ENCODE measurements at regions not wholly inside any gene's neighbourhood (a gene's known extent, or its start where the extent isn't known, plus 50 kb on each side); places are given as distances from the start of the nearest gene placed in this dataset.

DNA sequence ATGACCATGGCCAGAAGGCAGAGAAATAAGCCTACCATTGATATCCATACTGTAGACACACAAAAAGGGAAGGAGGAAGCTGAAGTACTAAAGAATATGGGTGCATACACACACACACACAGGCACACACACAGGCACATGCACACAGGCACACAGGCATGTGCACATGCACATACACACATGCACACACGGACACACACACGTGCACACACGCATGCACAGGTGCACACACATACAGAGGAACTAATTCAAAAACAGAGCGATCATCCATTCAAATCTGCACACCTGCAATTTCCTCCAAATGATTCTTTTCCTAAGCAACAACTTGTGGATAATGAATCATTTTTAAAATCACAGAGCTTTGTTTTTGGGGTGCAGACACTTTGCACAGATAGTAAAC is 166.7 kb upstream of the ADARB2 start:
- TF ChIP-seq, protein P1, sequence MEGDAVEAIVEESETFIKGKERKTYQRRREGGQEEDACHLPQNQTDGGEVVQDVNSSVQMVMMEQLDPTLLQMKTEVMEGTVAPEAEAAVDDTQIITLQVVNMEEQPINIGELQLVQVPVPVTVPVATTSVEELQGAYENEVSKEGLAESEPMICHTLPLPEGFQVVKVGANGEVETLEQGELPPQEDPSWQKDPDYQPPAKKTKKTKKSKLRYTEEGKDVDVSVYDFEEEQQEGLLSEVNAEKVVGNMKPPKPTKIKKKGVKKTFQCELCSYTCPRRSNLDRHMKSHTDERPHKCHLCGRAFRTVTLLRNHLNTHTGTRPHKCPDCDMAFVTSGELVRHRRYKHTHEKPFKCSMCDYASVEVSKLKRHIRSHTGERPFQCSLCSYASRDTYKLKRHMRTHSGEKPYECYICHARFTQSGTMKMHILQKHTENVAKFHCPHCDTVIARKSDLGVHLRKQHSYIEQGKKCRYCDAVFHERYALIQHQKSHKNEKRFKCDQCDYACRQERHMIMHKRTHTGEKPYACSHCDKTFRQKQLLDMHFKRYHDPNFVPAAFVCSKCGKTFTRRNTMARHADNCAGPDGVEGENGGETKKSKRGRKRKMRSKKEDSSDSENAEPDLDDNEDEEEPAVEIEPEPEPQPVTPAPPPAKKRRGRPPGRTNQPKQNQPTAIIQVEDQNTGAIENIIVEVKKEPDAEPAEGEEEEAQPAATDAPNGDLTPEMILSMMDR (IDR thresholded peaks at IDR 0.05; ENCODE audit: low read depth, low read length, missing input control): no peak
- TF ChIP-seq JUND (IDR thresholded peaks at IDR 0.05) (no peak), TAF1 (conservative IDR thresholded peaks at IDR 0.05) (no peak), FOXA1 (IDR thresholded peaks at IDR 0.05) (no peak), SP1 (IDR thresholded peaks at IDR 0.05) (no peak), YY1 (IDR thresholded peaks at IDR 0.05) (no peak), EGR1 (IDR thresholded peaks at IDR 0.05; ENCODE audit: low read depth in 2 of 2) (no peak), GABPA (IDR thresholded peaks at IDR 0.05 in 1 of 2, conservative IDR thresholded peaks at IDR 0.05 in 1 of 2) (no peak), RAD21 (IDR thresholded peaks at IDR 0.05) (no peak), RXRA (IDR thresholded peaks at IDR 0.05) (no peak)
- TF ChIP-seq, protein P2, sequence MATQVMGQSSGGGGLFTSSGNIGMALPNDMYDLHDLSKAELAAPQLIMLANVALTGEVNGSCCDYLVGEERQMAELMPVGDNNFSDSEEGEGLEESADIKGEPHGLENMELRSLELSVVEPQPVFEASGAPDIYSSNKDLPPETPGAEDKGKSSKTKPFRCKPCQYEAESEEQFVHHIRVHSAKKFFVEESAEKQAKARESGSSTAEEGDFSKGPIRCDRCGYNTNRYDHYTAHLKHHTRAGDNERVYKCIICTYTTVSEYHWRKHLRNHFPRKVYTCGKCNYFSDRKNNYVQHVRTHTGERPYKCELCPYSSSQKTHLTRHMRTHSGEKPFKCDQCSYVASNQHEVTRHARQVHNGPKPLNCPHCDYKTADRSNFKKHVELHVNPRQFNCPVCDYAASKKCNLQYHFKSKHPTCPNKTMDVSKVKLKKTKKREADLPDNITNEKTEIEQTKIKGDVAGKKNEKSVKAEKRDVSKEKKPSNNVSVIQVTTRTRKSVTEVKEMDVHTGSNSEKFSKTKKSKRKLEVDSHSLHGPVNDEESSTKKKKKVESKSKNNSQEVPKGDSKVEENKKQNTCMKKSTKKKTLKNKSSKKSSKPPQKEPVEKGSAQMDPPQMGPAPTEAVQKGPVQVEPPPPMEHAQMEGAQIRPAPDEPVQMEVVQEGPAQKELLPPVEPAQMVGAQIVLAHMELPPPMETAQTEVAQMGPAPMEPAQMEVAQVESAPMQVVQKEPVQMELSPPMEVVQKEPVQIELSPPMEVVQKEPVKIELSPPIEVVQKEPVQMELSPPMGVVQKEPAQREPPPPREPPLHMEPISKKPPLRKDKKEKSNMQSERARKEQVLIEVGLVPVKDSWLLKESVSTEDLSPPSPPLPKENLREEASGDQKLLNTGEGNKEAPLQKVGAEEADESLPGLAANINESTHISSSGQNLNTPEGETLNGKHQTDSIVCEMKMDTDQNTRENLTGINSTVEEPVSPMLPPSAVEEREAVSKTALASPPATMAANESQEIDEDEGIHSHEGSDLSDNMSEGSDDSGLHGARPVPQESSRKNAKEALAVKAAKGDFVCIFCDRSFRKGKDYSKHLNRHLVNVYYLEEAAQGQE (IDR thresholded peaks at IDR 0.05): no peak
- TF ChIP-seq, protein P3, sequence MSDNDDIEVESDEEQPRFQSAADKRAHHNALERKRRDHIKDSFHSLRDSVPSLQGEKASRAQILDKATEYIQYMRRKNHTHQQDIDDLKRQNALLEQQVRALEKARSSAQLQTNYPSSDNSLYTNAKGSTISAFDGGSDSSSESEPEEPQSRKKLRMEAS (IDR thresholded peaks at IDR 0.05): no peak
- TF ChIP-seq, protein P4, sequence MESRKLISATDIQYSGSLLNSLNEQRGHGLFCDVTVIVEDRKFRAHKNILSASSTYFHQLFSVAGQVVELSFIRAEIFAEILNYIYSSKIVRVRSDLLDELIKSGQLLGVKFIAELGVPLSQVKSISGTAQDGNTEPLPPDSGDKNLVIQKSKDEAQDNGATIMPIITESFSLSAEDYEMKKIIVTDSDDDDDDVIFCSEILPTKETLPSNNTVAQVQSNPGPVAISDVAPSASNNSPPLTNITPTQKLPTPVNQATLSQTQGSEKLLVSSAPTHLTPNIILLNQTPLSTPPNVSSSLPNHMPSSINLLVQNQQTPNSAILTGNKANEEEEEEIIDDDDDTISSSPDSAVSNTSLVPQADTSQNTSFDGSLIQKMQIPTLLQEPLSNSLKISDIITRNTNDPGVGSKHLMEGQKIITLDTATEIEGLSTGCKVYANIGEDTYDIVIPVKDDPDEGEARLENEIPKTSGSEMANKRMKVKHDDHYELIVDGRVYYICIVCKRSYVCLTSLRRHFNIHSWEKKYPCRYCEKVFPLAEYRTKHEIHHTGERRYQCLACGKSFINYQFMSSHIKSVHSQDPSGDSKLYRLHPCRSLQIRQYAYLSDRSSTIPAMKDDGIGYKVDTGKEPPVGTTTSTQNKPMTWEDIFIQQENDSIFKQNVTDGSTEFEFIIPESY (IDR thresholded peaks at IDR 0.05): no peak
